ENCODE measurements at regions not wholly inside any gene's neighbourhood (a gene's known extent, or its start where the extent isn't known, plus 50 kb on each side); places are given as distances from the start of the nearest gene placed in this dataset.
"Not testable (repeated sequence)": the region's sequence is repeated elsewhere in the genome, so short reads cannot be mapped to it uniquely, and the experiment has no call there.

GRCh38 chr6:93676581-93676980 is 257.2 kb upstream of the EPHA7 start:
- H3K36me3 ChIP-seq (ENCODE audit: insufficient read depth, low read length): no peaks in the 10 kb centered on the region
- H3K4me3 ChIP-seq (ENCODE audit: low read depth, low read length): no peak overlapping the region
- peaks cover 27% of the 10 kb centered on the region for H3K4me1 ChIP-seq (ENCODE audit: control insufficient read depth, insufficient read depth, low read length, unreplicated experiment)
- no peak overlapping the region for H3K27ac ChIP-seq (ENCODE audit: low read depth, low read length)
- no peaks in the 10 kb centered on the region for H3K79me2 ChIP-seq (ENCODE audit: control insufficient read depth, insufficient read depth, low read length, unreplicated experiment)
- no peaks in the 10 kb centered on the region for H3K27me3 ChIP-seq (ENCODE audit: insufficient read depth, low read length)
- H2AFZ ChIP-seq (ENCODE audit: low read length, unreplicated experiment): no peak overlapping the region

GRCh38 chr6:93675856-93676417 is 256.6 kb upstream of the EPHA7 start:
- Histone ChIP-seq H3K79me2 (ENCODE audit: control insufficient read depth, insufficient read depth, low read length, unreplicated experiment) (no peaks in the 10 kb centered on the region), H3K36me3 (ENCODE audit: insufficient read depth, low read length) (no peaks in the 10 kb centered on the region), H3K27me3 (ENCODE audit: insufficient read depth, low read length) (no peaks in the 10 kb centered on the region), H3K27ac (ENCODE audit: low read depth, low read length) (no peak overlapping the region), H3K4me3 (ENCODE audit: low read depth, low read length) (no peak overlapping the region), H2AFZ (ENCODE audit: low read length, unreplicated experiment) (no peak overlapping the region), H3K4me1 (ENCODE audit: control insufficient read depth, insufficient read depth, low read length, unreplicated experiment) (peaks cover 27% of the 10 kb centered on the region)

GRCh38 chr6:93663111-93663510 is 243.8 kb upstream of the EPHA7 start:
- H3K27ac ChIP-seq (ENCODE audit: low read depth, low read length): no peak overlapping the region
- H2AFZ ChIP-seq (ENCODE audit: low read length, unreplicated experiment): no peak overlapping the region
- no peaks in the 10 kb centered on the region for H3K27me3 ChIP-seq (ENCODE audit: insufficient read depth, low read length)

GRCh38 chr6:93654548-93654947 is 235.2 kb upstream of the EPHA7 start:
- Histone ChIP-seq H3K4me3 (ENCODE audit: low read depth, low read length) (no peak overlapping the region), H3K4me1 (ENCODE audit: control insufficient read depth, insufficient read depth, low read length, unreplicated experiment) (no peaks in the 10 kb centered on the region), H3K36me3 (ENCODE audit: insufficient read depth, low read length) (no peaks in the 10 kb centered on the region)

More at GRCh38 chr6:93663111-93663510, 243.8 kb upstream of the EPHA7 start:
- H3K4me3 ChIP-seq (ENCODE audit: low read depth, low read length): no peak overlapping the region
- no peaks in the 10 kb centered on the region for H3K79me2 ChIP-seq (ENCODE audit: control insufficient read depth, insufficient read depth, low read length, unreplicated experiment)
- H3K36me3 ChIP-seq (ENCODE audit: insufficient read depth, low read length): no peaks in the 10 kb centered on the region
- H3K4me1 ChIP-seq (ENCODE audit: control insufficient read depth, insufficient read depth, low read length, unreplicated experiment): no peaks in the 10 kb centered on the region

GRCh38 chr6:93644611-93645010 is 225.3 kb upstream of the EPHA7 start:
- H3K27ac ChIP-seq (ENCODE audit: low read depth, low read length): no peak overlapping the region
- no peaks in the 10 kb centered on the region for H3K36me3 ChIP-seq (ENCODE audit: insufficient read depth, low read length)
- no peak overlapping the region for H3K4me3 ChIP-seq (ENCODE audit: low read depth, low read length)
- H3K27me3 ChIP-seq (ENCODE audit: insufficient read depth, low read length): no peaks in the 10 kb centered on the region
- H3K79me2 ChIP-seq (ENCODE audit: control insufficient read depth, insufficient read depth, low read length, unreplicated experiment): no peaks in the 10 kb centered on the region
- H3K4me1 ChIP-seq (ENCODE audit: control insufficient read depth, insufficient read depth, low read length, unreplicated experiment): no peaks in the 10 kb centered on the region
- no peak overlapping the region for H2AFZ ChIP-seq (ENCODE audit: low read length, unreplicated experiment)

More at GRCh38 chr6:93654548-93654947, 235.2 kb upstream of the EPHA7 start:
- no peaks in the 10 kb centered on the region for H3K27me3 ChIP-seq (ENCODE audit: insufficient read depth, low read length)
- no peak overlapping the region for H3K27ac ChIP-seq (ENCODE audit: low read depth, low read length)
- no peak overlapping the region for H2AFZ ChIP-seq (ENCODE audit: low read length, unreplicated experiment)
- H3K79me2 ChIP-seq (ENCODE audit: control insufficient read depth, insufficient read depth, low read length, unreplicated experiment): no peaks in the 10 kb centered on the region

- Histone ChIP-seq H3K36me3 (ENCODE audit: insufficient read depth, low read length) (no peaks in the 10 kb centered on the region), H3K79me2 (ENCODE audit: control insufficient read depth, insufficient read depth, low read length, unreplicated experiment) (no peaks in the 10 kb centered on the region), H3K4me3 (ENCODE audit: low read depth, low read length) (peak overlapping the region; percentile 53), H3K27me3 (ENCODE audit: insufficient read depth, low read length) (no peaks in the 10 kb centered on the region), H3K27ac (ENCODE audit: low read depth, low read length) (no peak overlapping the region), H2AFZ (ENCODE audit: low read length, unreplicated experiment) (peak overlapping the region; percentile 96), H3K4me1 (ENCODE audit: control insufficient read depth, insufficient read depth, low read length, unreplicated experiment) (no peaks in the 10 kb centered on the region)
These were observed 219.8 kb upstream of the EPHA7 start for GRCh38 chr6:93639126-93639525.

- H3K36me3 ChIP-seq (ENCODE audit: insufficient read depth, low read length); H3K79me2 ChIP-seq (ENCODE audit: control insufficient read depth, insufficient read depth, low read length, unreplicated experiment); H3K4me3 ChIP-seq (ENCODE audit: low read depth, low read length); H2AFZ ChIP-seq (ENCODE audit: low read length, unreplicated experiment); H3K27ac ChIP-seq (ENCODE audit: low read depth, low read length); H3K27me3 ChIP-seq (ENCODE audit: insufficient read depth, low read length); H3K4me1 ChIP-seq (ENCODE audit: control insufficient read depth, insufficient read depth, low read length, unreplicated experiment): not testable (repeated sequence)
These were observed 217.8 kb upstream of the EPHA7 start for GRCh38 chr6:93636987-93637664.

- Histone ChIP-seq H2AFZ (ENCODE audit: low read length, unreplicated experiment) (no peak overlapping the region), H3K27ac (ENCODE audit: low read depth, low read length) (no peak overlapping the region), H3K4me3 (ENCODE audit: low read depth, low read length) (no peak overlapping the region), H3K36me3 (ENCODE audit: insufficient read depth, low read length) (no peaks in the 10 kb centered on the region), H3K27me3 (ENCODE audit: insufficient read depth, low read length) (no peaks in the 10 kb centered on the region), H3K4me1 (ENCODE audit: control insufficient read depth, insufficient read depth, low read length, unreplicated experiment) (no peaks in the 10 kb centered on the region), H3K79me2 (ENCODE audit: control insufficient read depth, insufficient read depth, low read length, unreplicated experiment) (no peaks in the 10 kb centered on the region)
These were observed 205.0 kb upstream of the EPHA7 start for GRCh38 chr6:93624408-93624807.

- Histone ChIP-seq H3K79me2 (ENCODE audit: control insufficient read depth, insufficient read depth, low read length, unreplicated experiment) (no peaks in the 10 kb centered on the region), H2AFZ (ENCODE audit: low read length, unreplicated experiment) (peak overlapping the region; percentile 38), H3K36me3 (ENCODE audit: insufficient read depth, low read length) (no peaks in the 10 kb centered on the region), H3K27ac (ENCODE audit: low read depth, low read length) (no peak overlapping the region), H3K4me1 (ENCODE audit: control insufficient read depth, insufficient read depth, low read length, unreplicated experiment) (no peaks in the 10 kb centered on the region), H3K4me3 (ENCODE audit: low read depth, low read length) (no peak overlapping the region), H3K27me3 (ENCODE audit: insufficient read depth, low read length) (no peaks in the 10 kb centered on the region)
These were observed 202.1 kb upstream of the EPHA7 start for GRCh38 chr6:93621442-93621841.

- H3K4me1 ChIP-seq (ENCODE audit: control insufficient read depth, insufficient read depth, low read length, unreplicated experiment): no peaks in the 10 kb centered on the region
- H2AFZ ChIP-seq (ENCODE audit: low read length, unreplicated experiment): no peak overlapping the region
- H3K36me3 ChIP-seq (ENCODE audit: insufficient read depth, low read length): no peaks in the 10 kb centered on the region
- no peak overlapping the region for H3K4me3 ChIP-seq (ENCODE audit: low read depth, low read length)
- H3K27ac ChIP-seq (ENCODE audit: low read depth, low read length): no peak overlapping the region
- H3K27me3 ChIP-seq (ENCODE audit: insufficient read depth, low read length): peaks cover 5% of the 10 kb centered on the region; the same call in 1 of the 2 replicates
- H3K79me2 ChIP-seq (ENCODE audit: control insufficient read depth, insufficient read depth, low read length, unreplicated experiment): no peaks in the 10 kb centered on the region
These were observed 185.6 kb upstream of the EPHA7 start for GRCh38 chr6:93604951-93605350.

GRCh38 chr6:93592417-93592816 is 173.1 kb upstream of the EPHA7 start:
- Histone ChIP-seq H3K79me2 (ENCODE audit: control insufficient read depth, insufficient read depth, low read length, unreplicated experiment) (no peaks in the 10 kb centered on the region), H3K27ac (ENCODE audit: low read depth, low read length) (no peak overlapping the region), H3K36me3 (ENCODE audit: insufficient read depth, low read length) (no peaks in the 10 kb centered on the region), H3K27me3 (ENCODE audit: insufficient read depth, low read length) (no peaks in the 10 kb centered on the region), H3K4me3 (ENCODE audit: low read depth, low read length) (no peak overlapping the region), H3K4me1 (ENCODE audit: control insufficient read depth, insufficient read depth, low read length, unreplicated experiment) (no peaks in the 10 kb centered on the region), H2AFZ (ENCODE audit: low read length, unreplicated experiment) (no peak overlapping the region)

Measured in ACC112 (cell line).